T-cell (primary cell): ENCODE measurements at regions not wholly inside any gene's neighbourhood (a gene's known extent, or its start where the extent isn't known, plus 50 kb on each side); places are given as distances from the start of the nearest gene placed in this dataset.

Source experiments
- ATAC-seq, 4 experiments: fragments of 200-7000 bp in 3 of 4; fragments of 150-1000 bp in 1 of 4; cut with Tn5 transposase; replicated peaks in 1 of 4; 1 replicate in 3 of 4; 2 replicates in 1 of 4; pipeline ENCODE4 v1.10.0; 2021; ENCODE audit warnings: moderate library complexity in 3 of 4, mild to moderate bottlenecking in 2 of 4, moderate number of reproducible peaks in 1 of 4
- CTCF ChIA-PET, 2 donors: fragments of 300-600 bp; sonication (Branson Sonifier 250); formaldehyde crosslinking; loops; one replicate each; lab custom pipeline; 2022; ENCODE audit warnings: antibody characterized with exemption in 2 of 2; lab: Charles Lee
- POLR2A ChIA-PET, 2 donors: fragments of 300-600 bp; sonication (Branson Sonifier 250); formaldehyde crosslinking; loops; one replicate each; lab custom pipeline; 2022; ENCODE audit warnings: antibody characterized with exemption in 2 of 2; lab: Charles Lee
- DNase-seq, 35 experiments: peaks; one replicate each; pipeline versions ENCODE4 v3.0.0 to v3.0.0-alpha.2; 2013 to 2023
- H3K27ac ChIP-seq: one replicate; pipeline ENCODE4 v1.5.1; 2013; ENCODE audit warnings: low read length
- H3K27me3 ChIP-seq, 2 experiments: replicated peaks in 1 of 2; 1 replicate in 1 of 2; 2 replicates in 1 of 2; pipeline versions ENCODE4 v1.6.1 to v1.7.0; 2013; ENCODE audit warnings: low read length in 1 of 2, mixed read lengths in 1 of 2; ENCODE audit not compliant: control insufficient read depth in 2 of 2, insufficient read depth in 2 of 2; ENCODE audit errors: extremely low read depth in 1 of 2
- H3K36me3 ChIP-seq, 2 donors: 1 replicate in 1 of 2; 2 replicates in 1 of 2; pipeline versions ENCODE4 v1.6.1 to v1.7.0; 2013; ENCODE audit warnings: low read length in 1 of 2; ENCODE audit not compliant: control insufficient read depth in 2 of 2, insufficient read depth in 1 of 2; ENCODE audit errors: extremely low read depth in 1 of 2
- H3K4me1 ChIP-seq, 2 experiments: 1 replicate in 1 of 2; 2 replicates in 1 of 2; pipeline versions ENCODE4 v1.6.1 to v1.7.0; 2013; ENCODE audit warnings: low read length in 2 of 2, mixed read lengths in 1 of 2; ENCODE audit not compliant: insufficient read depth in 2 of 2, control insufficient read depth in 1 of 2; ENCODE audit errors: extremely low read depth in 1 of 2
- H3K4me3 ChIP-seq, 2 donors: 1 replicate in 1 of 2; 2 replicates in 1 of 2; pipeline versions ENCODE4 v1.5.1 to v1.7.0; 2013; ENCODE audit warnings: mild to moderate bottlenecking in 2 of 2, low read length in 1 of 2, moderate library complexity in 1 of 2; ENCODE audit not compliant: control insufficient read depth in 1 of 2; ENCODE audit errors: extremely low read depth in 1 of 2
- H3K9me3 ChIP-seq: 2 replicates; pipeline ENCODE4 v1.7.0; 2013
- H3K27ac Mint-ChIP-seq, 2 donors: one replicate each; pipeline ENCODE4 v1.8.0; 2020 to 2021; ENCODE audit warnings: mild to moderate bottlenecking in 2 of 2, mixed read lengths in 2 of 2
- H3K27me3 Mint-ChIP-seq, 2 donors: one replicate each; pipeline ENCODE4 v1.8.0; 2021 to 2022; ENCODE audit warnings: mixed read lengths in 2 of 2
- H3K36me3 Mint-ChIP-seq: one replicate; pipeline ENCODE4 v1.8.0; 2021; ENCODE audit warnings: mixed read lengths
- H3K4me1 Mint-ChIP-seq, 3 donors: one replicate each; pipeline ENCODE4 v1.8.0; 2020 to 2022; ENCODE audit warnings: mixed read lengths in 3 of 3, mild to moderate bottlenecking in 1 of 3
- H3K4me3 Mint-ChIP-seq, 3 donors: one replicate each; pipeline ENCODE4 v1.8.0; 2020 to 2022; ENCODE audit warnings: mild to moderate bottlenecking in 3 of 3, mixed read lengths in 3 of 3, moderate library complexity in 3 of 3
- H3K9me3 Mint-ChIP-seq, 3 donors: one replicate each; pipeline ENCODE4 v1.8.0; 2020 to 2022; ENCODE audit warnings: mixed read lengths in 3 of 3
- WGBS: methylation state at CpG from one replicate; pipeline ENCODE4 v1.1.5; 2013; ENCODE audit warnings: missing lambda C conversion rate; ENCODE audit not compliant: insufficient coverage; 5-methylcytosine and 5-hydroxymethylcytosine counted together

- Mint-ChIP-seq H3K36me3 (peaks cover 7% of the 10 kb centered on the region), H3K9me3 (no peaks in the 10 kb centered on the region), H3K4me3 (no peak overlapping the region), H3K27me3 (no peaks in the 10 kb centered on the region), H3K4me1 (peaks cover 3 to 13% (median 10%) of the 10 kb centered on the region in 3 donors), H3K27ac (no peak overlapping the region)
- ChIA-PET CTCF (no interaction called here), POLR2A (interaction anchor here in 1 of 2 donors (0.7 kb wide), 1 partner anchor 12 kb away, joined by 6 read pairs; no protein-coding TSS in a partner anchor)
- ATAC-seq (no peak), DNase-seq (no peak)
- no peaks in the 10 kb centered on the region for H3K9me3 ChIP-seq
- H3K36me3 ChIP-seq, result no peaks in the 10 kb centered on the region
- no peaks in the 10 kb centered on the region for H3K27me3 ChIP-seq
- H3K27ac ChIP-seq, result no peak overlapping the region
- no CpG with 5 or more reads among the region's 3 CpGs for WGBS
- H3K4me3 ChIP-seq, result no peak overlapping the region
- H3K4me1 ChIP-seq, result peaks cover 0 to 8% of the 10 kb centered on the region in 2 experiments
Measured at GRCh38 chr2:8391584-8391983, 290.3 kb upstream of the ID2 start.

- POLR2A ChIA-PET, result interaction anchor here in 1 of 2 donors (0.7 kb wide), 1 partner anchor 12 kb away, joined by 6 read pairs; no protein-coding TSS in a partner anchor
- 96% methylated on average over 8 of the region's 12 CpGs for WGBS
Measured at GRCh38 chr2:8392098-8392866, 289.6 kb upstream of the ID2 start.

GRCh38 chr2:8393506-8393905, 288.4 kb upstream of the ID2 start:
- H3K27ac Mint-ChIP-seq, result no peak overlapping the region
- no peak overlapping the region for H3K4me3 Mint-ChIP-seq
- H3K9me3 Mint-ChIP-seq, result no peaks in the 10 kb centered on the region
- Histone ChIP-seq H3K4me3 (no peak overlapping the region), H3K27me3 (no peaks in the 10 kb centered on the region), H3K9me3 (no peaks in the 10 kb centered on the region), H3K27ac (no peak overlapping the region), H3K4me1 (peaks cover 0 to 8% of the 10 kb centered on the region in 2 experiments), H3K36me3 (no peaks in the 10 kb centered on the region)
- peaks cover 7% of the 10 kb centered on the region for H3K36me3 Mint-ChIP-seq
- ATAC-seq (no peak), DNase-seq (no peak)
- POLR2A ChIA-PET, result no interaction called here
- CTCF ChIA-PET, result no interaction called here
- H3K4me1 Mint-ChIP-seq, result peaks cover 3 to 13% (median 10%) of the 10 kb centered on the region in 3 donors
- 100% methylated on average over 3 of the region's 6 CpGs for WGBS
- no peaks in the 10 kb centered on the region for H3K27me3 Mint-ChIP-seq

More at GRCh38 chr2:8392098-8392866, 289.6 kb upstream of the ID2 start:
- Mint-ChIP-seq H3K27ac (no peak overlapping the region), H3K4me3 (no peak overlapping the region), H3K9me3 (no peaks in the 10 kb centered on the region), H3K4me1 (peaks cover 3 to 13% (median 10%) of the 10 kb centered on the region in 3 donors), H3K27me3 (no peaks in the 10 kb centered on the region), H3K36me3 (peaks cover 7% of the 10 kb centered on the region)
- H3K4me1 ChIP-seq, result peaks cover 0 to 8% of the 10 kb centered on the region in 2 experiments
- no peak for ATAC-seq
- H3K36me3 ChIP-seq, result no peaks in the 10 kb centered on the region
- H3K27me3 ChIP-seq, result no peaks in the 10 kb centered on the region
- no peak overlapping the region for H3K27ac ChIP-seq
- DNase-seq, result no peak
- H3K9me3 ChIP-seq, result no peaks in the 10 kb centered on the region
- CTCF ChIA-PET, result no interaction called here
- no peak overlapping the region for H3K4me3 ChIP-seq

GRCh38 chr2:8394131-8394530, 287.7 kb upstream of the ID2 start:
- ChIA-PET POLR2A (no interaction called here), CTCF (no interaction called here)
- no peak overlapping the region for H3K27ac Mint-ChIP-seq

GRCh38 chr2:8394569-8395359, 287.1 kb upstream of the ID2 start:
- peaks cover 3 to 11% (median 10%) of the 10 kb centered on the region in 3 donors for H3K4me1 Mint-ChIP-seq
- DNase-seq (no peak), ATAC-seq (no peak)
- H3K4me3 Mint-ChIP-seq, result no peak overlapping the region
- ChIA-PET POLR2A (no interaction called here), CTCF (no interaction called here)
- no peaks in the 10 kb centered on the region for H3K36me3 ChIP-seq
- H3K4me1 ChIP-seq, result peaks cover 0 to 8% of the 10 kb centered on the region in 2 experiments
- no peak overlapping the region for H3K4me3 ChIP-seq
- H3K27ac ChIP-seq, result no peak overlapping the region
- peaks cover 0 to 3% (median 0%) of the 10 kb centered on the region in 3 donors for H3K9me3 Mint-ChIP-seq
- WGBS, result 100% methylated on average over 4 of the region's 9 CpGs
- no peaks in the 10 kb centered on the region for H3K27me3 Mint-ChIP-seq
- H3K36me3 Mint-ChIP-seq, result peaks cover 7% of the 10 kb centered on the region
- no peaks in the 10 kb centered on the region for H3K27me3 ChIP-seq
- H3K9me3 ChIP-seq, result no peaks in the 10 kb centered on the region
- H3K27ac Mint-ChIP-seq, result no peak overlapping the region

More at GRCh38 chr2:8394131-8394530, 287.7 kb upstream of the ID2 start:
- DNase-seq, result no peak
- no CpG with 5 or more reads among the region's 5 CpGs for WGBS
- Mint-ChIP-seq H3K36me3 (peaks cover 7% of the 10 kb centered on the region), H3K4me3 (no peak overlapping the region), H3K9me3 (peaks cover 0 to 3% (median 0%) of the 10 kb centered on the region in 3 donors), H3K27me3 (no peaks in the 10 kb centered on the region), H3K4me1 (peaks cover 3 to 12% (median 10%) of the 10 kb centered on the region in 3 donors)
- ATAC-seq, result no peak
- Histone ChIP-seq H3K4me3 (no peak overlapping the region), H3K27ac (no peak overlapping the region), H3K9me3 (no peaks in the 10 kb centered on the region), H3K4me1 (peaks cover 0 to 8% of the 10 kb centered on the region in 2 experiments), H3K36me3 (no peaks in the 10 kb centered on the region), H3K27me3 (no peaks in the 10 kb centered on the region)

- H3K4me3 Mint-ChIP-seq, result no peak overlapping the region
- peaks cover 0 to 8% of the 10 kb centered on the region in 2 experiments for H3K4me1 ChIP-seq
- peaks cover 0 to 3% (median 0%) of the 10 kb centered on the region in 3 donors for H3K9me3 Mint-ChIP-seq
- no peaks in the 10 kb centered on the region for H3K27me3 ChIP-seq
- H3K27me3 Mint-ChIP-seq, result no peaks in the 10 kb centered on the region
- H3K27ac Mint-ChIP-seq, result no peak overlapping the region
- no peaks in the 10 kb centered on the region for H3K36me3 ChIP-seq
- no peak overlapping the region for H3K4me3 ChIP-seq
- no peak overlapping the region for H3K27ac ChIP-seq
- peaks cover 7% of the 10 kb centered on the region for H3K36me3 Mint-ChIP-seq
- no peak for DNase-seq
- H3K9me3 ChIP-seq, result no peaks in the 10 kb centered on the region
- CTCF ChIA-PET, result interaction anchor here in 1 of 2 donors (0.6 kb wide), 1 partner anchor 13 kb away, joined by 3 read pairs; no protein-coding TSS in a partner anchor
- H3K4me1 Mint-ChIP-seq, result peaks cover 3 to 11% (median 10%) of the 10 kb centered on the region in 3 donors
- no CpG with 5 or more reads among the region's 1 CpG for WGBS
- no peak for ATAC-seq
- POLR2A ChIA-PET, result no interaction called here
Measured at GRCh38 chr2:8395718-8396117, 286.1 kb upstream of the ID2 start.
